Adrenal gland (tissue), 9 donors: ENCODE measurements at regions not wholly inside any gene's neighbourhood (a gene's known extent, or its start where the extent isn't known, plus 50 kb on each side); places are given as distances from the start of the nearest gene placed in this dataset.

Experiments
- DNase-seq, 7 donors: peaks; one replicate each; pipeline ENCODE4 v3.0.0-alpha.2; 2019 to 2020
- H3K27ac ChIP-seq, 5 donors: fragments of 200-600 bp; sonication (generic) in 4 of 5; 1 replicate in 3 of 5; 2 replicates in 2 of 5; pipeline versions ENCODE4 v1.5.1 to v1.8.0; 2016 to 2020; ENCODE audit warnings: mild to moderate bottlenecking in 1 of 5
- H3K27me3 ChIP-seq: fragments of 200-600 bp; 2 replicates; pipeline ENCODE4 v1.8.0; 2021
- H3K36me3 ChIP-seq, 2 donors: fragments of 200-600 bp; replicated peaks in 1 of 2; 1 replicate in 1 of 2; 2 replicates in 1 of 2; pipeline versions ENCODE4 v1.5.1 to v1.8.0; 2018 to 2022
- H3K4me1 ChIP-seq, 2 donors: fragments of 200-600 bp; replicated peaks in 1 of 2; 1 replicate in 1 of 2; 2 replicates in 1 of 2; pipeline versions ENCODE4 v1.5.1 to v1.8.0; 2018 to 2021
- H3K4me3 ChIP-seq, 4 donors: fragments of 200-600 bp; sonication (generic) in 3 of 4; one replicate each; pipeline ENCODE4 v1.5.1; 2016 to 2018
- H3K9me3 ChIP-seq, 3 donors: fragments of 200-600 bp; sonication (generic) in 1 of 3; replicated peaks in 1 of 3; 1 replicate in 2 of 3; 2 replicates in 1 of 3; pipeline versions ENCODE4 v1.5.1 to v1.8.0; 2016 to 2021
- POLR2A ChIP-seq, 2 donors: fragments of 450-650 bp; IDR thresholded peaks; one replicate each; pipeline ENCODE4 v1.6.1; 2017; ENCODE audit warnings: antibody characterized with exemption in 2 of 2, mild to moderate bottlenecking in 2 of 2, moderate library complexity in 1 of 2
- WGBS, 4 donors: extraction: QIAGEN DNeasy Blood & Tissue Kit in 2 of 4; methylation state at CpG; one replicate each; pipeline versions ENCODE4 v1.1.5 to v1.1.7; 2013 to 2017; 5-methylcytosine and 5-hydroxymethylcytosine counted together
- intact Hi-C, 2 donors: fragments of 100-400 bp; cut with DNase I; formaldehyde crosslinking; loops; one replicate each; pipeline versions ENCODE4 v1.14.1 to v1.15.0; 2022 to 2023
- TF ChIP-seq, protein P1 (sequence below), 6 experiments: fragments of 450-650 bp in 4 of 6; fragments of 200-600 bp in 2 of 6; sonication (generic) in 1 of 6; IDR thresholded peaks; 1 replicate in 5 of 6; 2 replicates in 1 of 6; pipeline versions ENCODE4 v1.5.1 to v1.8.0; 2016 to 2021; ENCODE audit warnings: antibody characterized with exemption in 6 of 6, mild to moderate bottlenecking in 2 of 6, moderate library complexity in 1 of 6
- donor health status: healthy with polysubstance abuse.
- donor health status: Bipolar disorder and iron deficiency.
- donor health status: DM: yes; HTN: yes; CAD: no.
- donor health status: DM: no; HTN: no; CAD: no.
- donor health status: DM: no; HTN: no; CAD: no.

DNA sequence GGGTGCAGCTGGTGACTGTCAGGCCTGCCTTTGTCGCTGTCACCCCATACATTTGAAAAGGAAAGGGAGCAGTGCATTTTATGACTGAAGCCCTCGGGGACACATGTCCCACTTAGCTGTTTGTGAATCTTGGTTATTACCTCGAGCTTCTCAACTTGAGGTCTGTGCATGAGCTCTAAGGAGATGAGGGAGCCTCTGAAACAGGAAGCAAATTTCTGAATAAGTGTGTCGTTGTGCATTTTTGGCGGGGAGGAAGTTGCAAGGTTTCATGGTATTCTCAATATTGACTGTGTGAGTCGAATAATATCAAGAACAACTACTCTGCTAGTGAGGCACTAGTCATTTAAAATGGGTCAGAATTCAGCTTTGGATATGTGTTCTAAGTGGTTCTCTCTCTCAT lies 149.7 kb upstream of the PLET1 start:
- intact Hi-C loops: no loop called here
- no peaks in the 10 kb centered on the region for H3K4me1 ChIP-seq
- 61 to 74% (median 69%) methylated on average over 6 of the region's 6 CpGs for WGBS, 4 donors

DNA sequence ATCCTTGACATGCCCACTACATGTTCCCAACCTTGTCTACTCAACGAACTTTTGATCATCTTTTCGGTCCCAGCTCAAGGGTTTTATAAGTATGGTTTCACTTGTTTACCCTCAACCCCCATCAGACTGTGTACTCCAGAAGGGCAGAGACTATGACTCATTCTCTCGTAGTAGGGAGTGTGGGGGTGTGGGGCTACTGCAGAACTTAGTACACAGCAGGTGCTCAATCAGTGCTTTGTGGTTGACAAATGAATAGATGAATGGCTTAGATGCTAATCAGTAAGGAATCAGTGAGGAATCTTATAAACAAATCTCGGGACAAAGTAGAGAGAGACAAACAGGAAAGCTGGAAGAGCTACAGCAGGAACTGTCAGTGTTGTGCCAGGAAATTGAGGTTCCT lies 151.7 kb upstream of the PLET1 start:
- intact Hi-C loops: no loop called here
- H3K4me1 ChIP-seq: no peaks in the 10 kb centered on the region
- H3K9me3 ChIP-seq: no peaks in the 10 kb centered on the region
- H3K36me3 ChIP-seq: no peaks in the 10 kb centered on the region
- TF ChIP-seq, protein P1, sequence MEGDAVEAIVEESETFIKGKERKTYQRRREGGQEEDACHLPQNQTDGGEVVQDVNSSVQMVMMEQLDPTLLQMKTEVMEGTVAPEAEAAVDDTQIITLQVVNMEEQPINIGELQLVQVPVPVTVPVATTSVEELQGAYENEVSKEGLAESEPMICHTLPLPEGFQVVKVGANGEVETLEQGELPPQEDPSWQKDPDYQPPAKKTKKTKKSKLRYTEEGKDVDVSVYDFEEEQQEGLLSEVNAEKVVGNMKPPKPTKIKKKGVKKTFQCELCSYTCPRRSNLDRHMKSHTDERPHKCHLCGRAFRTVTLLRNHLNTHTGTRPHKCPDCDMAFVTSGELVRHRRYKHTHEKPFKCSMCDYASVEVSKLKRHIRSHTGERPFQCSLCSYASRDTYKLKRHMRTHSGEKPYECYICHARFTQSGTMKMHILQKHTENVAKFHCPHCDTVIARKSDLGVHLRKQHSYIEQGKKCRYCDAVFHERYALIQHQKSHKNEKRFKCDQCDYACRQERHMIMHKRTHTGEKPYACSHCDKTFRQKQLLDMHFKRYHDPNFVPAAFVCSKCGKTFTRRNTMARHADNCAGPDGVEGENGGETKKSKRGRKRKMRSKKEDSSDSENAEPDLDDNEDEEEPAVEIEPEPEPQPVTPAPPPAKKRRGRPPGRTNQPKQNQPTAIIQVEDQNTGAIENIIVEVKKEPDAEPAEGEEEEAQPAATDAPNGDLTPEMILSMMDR (IDR thresholded peaks at IDR 0.05): no peak
- no peak for TF ChIP-seq POLR2A (IDR thresholded peaks at IDR 0.05)
- no peak for DNase-seq
- H3K27ac ChIP-seq: no peak overlapping the region
- H3K27me3 ChIP-seq: no peaks in the 10 kb centered on the region
- WGBS, 4 donors: 67 to 75% (median 72%) methylated on average over 4 of the region's 4 CpGs
- H3K4me3 ChIP-seq: no peak overlapping the region

More for the DNA sequence above, 149.7 kb upstream of the PLET1 start:
- no peak overlapping the region for H3K27ac ChIP-seq
- TF ChIP-seq, protein P1 (IDR thresholded peaks at IDR 0.05): no peak
- TF ChIP-seq POLR2A (IDR thresholded peaks at IDR 0.05): no peak
- H3K27me3 ChIP-seq: no peaks in the 10 kb centered on the region
- H3K9me3 ChIP-seq: no peaks in the 10 kb centered on the region
- DNase-seq: no peak
- H3K4me3 ChIP-seq: no peak overlapping the region
- no peaks in the 10 kb centered on the region for H3K36me3 ChIP-seq

DNA sequence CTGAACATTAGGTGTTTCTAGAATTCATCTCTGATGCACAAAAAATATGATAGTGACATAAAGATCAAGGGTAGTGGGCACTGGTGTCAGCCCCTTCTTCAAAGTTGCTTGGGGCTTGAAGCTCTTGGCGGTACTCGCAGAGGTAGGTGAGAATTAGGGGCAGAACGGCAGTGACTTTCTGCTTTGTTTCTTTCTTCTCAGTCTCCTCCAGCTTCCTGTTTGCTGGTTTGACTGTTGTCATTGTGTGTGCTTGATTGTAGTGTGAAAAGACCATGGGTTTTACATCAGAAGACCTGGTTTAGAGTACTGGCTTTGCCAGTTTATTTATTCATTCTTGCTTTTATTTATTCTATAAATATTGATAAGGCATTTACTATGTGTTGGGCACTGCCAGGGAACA lies 156.7 kb upstream of the PLET1 start:
- no peak overlapping the region for H3K4me3 ChIP-seq
- H3K36me3 ChIP-seq: no peaks in the 10 kb centered on the region
- TF ChIP-seq, protein P1 (IDR thresholded peaks at IDR 0.05): no peak
- no peak for TF ChIP-seq POLR2A (IDR thresholded peaks at IDR 0.05)
- no peaks in the 10 kb centered on the region for H3K9me3 ChIP-seq
- DNase-seq: no peak
- H3K4me1 ChIP-seq: no peaks in the 10 kb centered on the region
- no peak overlapping the region for H3K27ac ChIP-seq
- no peaks in the 10 kb centered on the region for H3K27me3 ChIP-seq
- WGBS, 4 donors: 42 to 68% (median 63%) methylated on average over 3 of the region's 3 CpGs
- intact Hi-C loops: no loop called here

DNA sequence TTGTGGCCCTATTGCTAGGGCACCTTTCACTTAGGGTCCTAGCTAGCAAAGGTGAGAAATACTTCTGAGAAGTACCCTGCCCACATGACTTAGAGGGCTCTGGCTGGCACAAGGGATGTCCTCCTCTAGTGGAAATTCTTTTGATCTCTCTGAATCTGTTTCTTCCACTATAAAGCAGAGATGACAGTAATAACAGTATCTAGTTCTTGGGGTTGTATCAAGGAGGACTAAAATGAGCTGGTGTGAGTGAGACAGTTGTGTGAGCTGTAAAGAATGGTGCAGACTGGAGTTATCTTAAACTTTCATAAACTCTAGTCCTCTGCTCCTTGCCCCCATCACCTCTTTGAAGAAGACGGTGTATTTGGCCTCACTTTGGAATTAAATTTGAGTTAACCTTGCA lies 157.8 kb upstream of the PLET1 start:
- Histone ChIP-seq H3K4me1 (no peaks in the 10 kb centered on the region), H3K27me3 (no peaks in the 10 kb centered on the region), H3K27ac (no peak overlapping the region), H3K36me3 (no peaks in the 10 kb centered on the region), H3K4me3 (no peak overlapping the region), H3K9me3 (no peaks in the 10 kb centered on the region)
- intact Hi-C loops: no loop called here
- TF ChIP-seq, protein P1 (IDR thresholded peaks at IDR 0.05): no peak
- TF ChIP-seq POLR2A (IDR thresholded peaks at IDR 0.05): no peak
- no peak for DNase-seq
- 81 to 96% (median 87%) methylated on average over 1 of the region's 1 CpG for WGBS, 4 donors
